ENCODE measurements at regions not wholly inside any gene's neighbourhood (a gene's known extent, or its start where the extent isn't known, plus 50 kb on each side); places are given as distances from the start of the nearest gene placed in this dataset.

DNA sequence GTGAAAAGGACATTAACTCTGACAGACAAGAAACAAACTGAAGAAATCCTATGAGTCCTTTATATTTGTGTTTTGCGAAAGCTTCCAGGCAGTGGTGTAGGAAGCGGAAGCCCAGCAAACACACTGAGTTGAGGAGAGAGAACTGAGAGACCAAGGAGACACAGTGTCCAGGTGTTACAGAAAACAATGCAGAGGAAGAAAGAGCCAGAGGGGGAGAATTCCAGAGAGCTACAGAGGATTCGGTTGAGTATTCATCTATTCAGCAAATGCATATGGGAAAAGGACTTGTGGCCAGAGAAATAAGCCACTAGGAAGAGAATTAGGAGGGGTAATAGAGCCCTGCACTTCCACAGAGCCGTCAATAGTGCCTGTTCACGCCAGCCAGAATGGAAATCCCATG, 183.5 kb downstream of the LIG4 start:
- TF ChIP-seq, protein P1, sequence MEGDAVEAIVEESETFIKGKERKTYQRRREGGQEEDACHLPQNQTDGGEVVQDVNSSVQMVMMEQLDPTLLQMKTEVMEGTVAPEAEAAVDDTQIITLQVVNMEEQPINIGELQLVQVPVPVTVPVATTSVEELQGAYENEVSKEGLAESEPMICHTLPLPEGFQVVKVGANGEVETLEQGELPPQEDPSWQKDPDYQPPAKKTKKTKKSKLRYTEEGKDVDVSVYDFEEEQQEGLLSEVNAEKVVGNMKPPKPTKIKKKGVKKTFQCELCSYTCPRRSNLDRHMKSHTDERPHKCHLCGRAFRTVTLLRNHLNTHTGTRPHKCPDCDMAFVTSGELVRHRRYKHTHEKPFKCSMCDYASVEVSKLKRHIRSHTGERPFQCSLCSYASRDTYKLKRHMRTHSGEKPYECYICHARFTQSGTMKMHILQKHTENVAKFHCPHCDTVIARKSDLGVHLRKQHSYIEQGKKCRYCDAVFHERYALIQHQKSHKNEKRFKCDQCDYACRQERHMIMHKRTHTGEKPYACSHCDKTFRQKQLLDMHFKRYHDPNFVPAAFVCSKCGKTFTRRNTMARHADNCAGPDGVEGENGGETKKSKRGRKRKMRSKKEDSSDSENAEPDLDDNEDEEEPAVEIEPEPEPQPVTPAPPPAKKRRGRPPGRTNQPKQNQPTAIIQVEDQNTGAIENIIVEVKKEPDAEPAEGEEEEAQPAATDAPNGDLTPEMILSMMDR (IDR thresholded peaks at IDR 0.05): no peak
- no peak for TF ChIP-seq POLR2A (IDR thresholded peaks at IDR 0.05)
